ENCODE measurements at regions not wholly inside any gene's neighbourhood (a gene's known extent, or its start where the extent isn't known, plus 50 kb on each side); places are given as distances from the start of the nearest gene placed in this dataset.

DNA sequence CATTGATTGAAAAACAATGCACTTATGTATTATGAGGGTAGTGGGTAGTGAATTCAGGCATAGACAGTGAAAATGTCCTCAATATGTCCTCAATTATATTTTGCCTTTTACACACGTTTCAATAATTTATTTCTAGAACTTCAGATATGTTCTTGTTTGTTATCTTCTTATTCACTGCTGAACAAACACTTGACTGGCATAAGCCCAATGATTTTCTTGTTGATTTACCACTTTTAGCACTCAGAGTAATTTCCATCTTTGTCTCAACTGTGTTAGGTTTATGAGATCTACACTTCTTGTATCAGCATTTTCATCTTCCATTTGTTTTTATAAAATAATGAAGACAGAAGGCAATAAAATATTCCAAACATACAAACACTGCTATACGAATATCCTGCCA, 61.8 kb upstream of the DCC start:
- TF ChIP-seq TAF1 (IDR thresholded peaks at IDR 0.05; ENCODE audit: borderline replicate concordance, insufficient read depth, low read length), result no peak
- TF ChIP-seq, protein P1, sequence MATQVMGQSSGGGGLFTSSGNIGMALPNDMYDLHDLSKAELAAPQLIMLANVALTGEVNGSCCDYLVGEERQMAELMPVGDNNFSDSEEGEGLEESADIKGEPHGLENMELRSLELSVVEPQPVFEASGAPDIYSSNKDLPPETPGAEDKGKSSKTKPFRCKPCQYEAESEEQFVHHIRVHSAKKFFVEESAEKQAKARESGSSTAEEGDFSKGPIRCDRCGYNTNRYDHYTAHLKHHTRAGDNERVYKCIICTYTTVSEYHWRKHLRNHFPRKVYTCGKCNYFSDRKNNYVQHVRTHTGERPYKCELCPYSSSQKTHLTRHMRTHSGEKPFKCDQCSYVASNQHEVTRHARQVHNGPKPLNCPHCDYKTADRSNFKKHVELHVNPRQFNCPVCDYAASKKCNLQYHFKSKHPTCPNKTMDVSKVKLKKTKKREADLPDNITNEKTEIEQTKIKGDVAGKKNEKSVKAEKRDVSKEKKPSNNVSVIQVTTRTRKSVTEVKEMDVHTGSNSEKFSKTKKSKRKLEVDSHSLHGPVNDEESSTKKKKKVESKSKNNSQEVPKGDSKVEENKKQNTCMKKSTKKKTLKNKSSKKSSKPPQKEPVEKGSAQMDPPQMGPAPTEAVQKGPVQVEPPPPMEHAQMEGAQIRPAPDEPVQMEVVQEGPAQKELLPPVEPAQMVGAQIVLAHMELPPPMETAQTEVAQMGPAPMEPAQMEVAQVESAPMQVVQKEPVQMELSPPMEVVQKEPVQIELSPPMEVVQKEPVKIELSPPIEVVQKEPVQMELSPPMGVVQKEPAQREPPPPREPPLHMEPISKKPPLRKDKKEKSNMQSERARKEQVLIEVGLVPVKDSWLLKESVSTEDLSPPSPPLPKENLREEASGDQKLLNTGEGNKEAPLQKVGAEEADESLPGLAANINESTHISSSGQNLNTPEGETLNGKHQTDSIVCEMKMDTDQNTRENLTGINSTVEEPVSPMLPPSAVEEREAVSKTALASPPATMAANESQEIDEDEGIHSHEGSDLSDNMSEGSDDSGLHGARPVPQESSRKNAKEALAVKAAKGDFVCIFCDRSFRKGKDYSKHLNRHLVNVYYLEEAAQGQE (IDR thresholded peaks at IDR 0.05; ENCODE audit: insufficient read depth in 1 of 2, low read depth in 2 of 2, low read length in 2 of 2), result no peak
- TF ChIP-seq POLR2AphosphoS5 (IDR thresholded peaks at IDR 0.05; ENCODE audit: low read depth, low read length), result no peak

Measured in PFSK-1 (cell line).